HEK293 (cell line): ENCODE measurements at regions not wholly inside any gene's neighbourhood (a gene's known extent, or its start where the extent isn't known, plus 50 kb on each side); places are given as distances from the start of the nearest gene placed in this dataset.

Source experiments
- CTCF ChIA-PET: fragments of 350-600 bp; formaldehyde crosslinking; extraction: SDS; loops from one replicate; lab custom pipeline; 2021; ENCODE audit warnings: antibody characterized with exemption; lab: Yijun Ruan, JAX
- POLR2A ChIA-PET: fragments of 300-600 bp; formaldehyde crosslinking; extraction: SDS; loops from one replicate; lab custom pipeline; 2020; ENCODE audit warnings: antibody characterized with exemption, inconsistent platforms; lab: Yijun Ruan, JAX
- H3K27ac ChIP-seq: fragments of 200-500 bp; sonication (Bioruptor generic); 2 replicates; pipeline ENCODE4 v1.5.1; 2014; ENCODE audit warnings: low read depth, low read length, control low read depth, inconsistent platforms; ENCODE audit errors: extremely low read depth
- H3K36me3 ChIP-seq, 2 experiments: fragments of 200-500 bp in 1 of 2; sonication (Bioruptor generic) in 1 of 2; 1 replicate in 1 of 2; 2 replicates in 1 of 2; pipeline ENCODE4 v1.5.1; 2014 to 2017; ENCODE audit warnings: inconsistent platforms in 2 of 2, low read length in 2 of 2; ENCODE audit not compliant: control insufficient read depth in 2 of 2, insufficient read depth in 1 of 2
- H3K4me1 ChIP-seq: fragments of 200-500 bp; sonication (Bioruptor generic); 2 replicates; pipeline ENCODE4 v1.5.1; 2014; ENCODE audit warnings: mild to moderate bottlenecking, low read length, inconsistent platforms; ENCODE audit not compliant: control insufficient read depth, insufficient read depth
- H3K4me3 ChIP-seq: 2 replicates; pipeline ENCODE4 v1.5.1; 2011; ENCODE audit warnings: low read depth, mild to moderate bottlenecking, control low read depth, low read length, moderate library complexity
- H3K9me3 ChIP-seq: fragments of 200-500 bp; sonication (Bioruptor generic); 2 replicates; pipeline ENCODE4 v1.5.1; 2014; ENCODE audit warnings: low read depth, low read length, inconsistent platforms; ENCODE audit not compliant: control insufficient read depth, insufficient read depth
- BCL11B ChIP-seq: fragments of 450-650 bp; formaldehyde crosslinking; IDR thresholded peaks from 2 replicates; pipeline ENCODE4 v1.5.1; 2016; ENCODE audit warnings: low read depth, missing biosample characterization, missing genetic modification characterization
- KLF10 ChIP-seq: fragments of 450-650 bp; IDR thresholded peaks from 2 replicates; pipeline ENCODE4 v1.5.1; 2018; ENCODE audit warnings: missing biosample characterization, mild to moderate bottlenecking, missing genetic modification characterization
- RBAK ChIP-seq: fragments of 450-650 bp; formaldehyde crosslinking; IDR thresholded peaks from 2 replicates; pipeline ENCODE4 v1.5.1; 2016; ENCODE audit warnings: missing biosample characterization, missing genetic modification characterization
- YY1 ChIP-seq: fragments of 450-650 bp; formaldehyde crosslinking; IDR thresholded peaks from 2 replicates; pipeline ENCODE4 v1.5.1; 2018; ENCODE audit warnings: missing biosample characterization, missing genetic modification characterization
- ZBTB48 ChIP-seq: fragments of 450-650 bp; formaldehyde crosslinking; IDR thresholded peaks from 2 replicates; pipeline ENCODE4 v1.5.1; 2016; ENCODE audit warnings: missing biosample characterization, missing genetic modification characterization
- ZFP41 ChIP-seq: fragments of 450-650 bp; formaldehyde crosslinking; IDR thresholded peaks from 2 replicates; pipeline ENCODE4 v1.5.1; 2016; ENCODE audit warnings: missing biosample characterization, missing genetic modification characterization, borderline replicate concordance
- ZNF155 ChIP-seq: fragments of 450-650 bp; formaldehyde crosslinking; IDR thresholded peaks from 2 replicates; pipeline ENCODE4 v1.5.1; 2016; ENCODE audit warnings: missing biosample characterization, missing genetic modification characterization
- ZNF426 ChIP-seq: fragments of 450-650 bp; formaldehyde crosslinking; IDR thresholded peaks from 2 replicates; pipeline ENCODE4 v1.5.1; 2017; ENCODE audit warnings: missing biosample characterization, missing genetic modification characterization, mild to moderate bottlenecking, inconsistent platforms, moderate library complexity
- ZNF473 ChIP-seq: fragments of 450-650 bp; formaldehyde crosslinking; IDR thresholded peaks from 2 replicates; pipeline ENCODE4 v1.5.1; 2017; ENCODE audit warnings: missing biosample characterization, missing genetic modification characterization
- ZNF529 ChIP-seq: fragments of 450-650 bp; formaldehyde crosslinking; IDR thresholded peaks from 2 replicates; pipeline ENCODE4 v1.5.1; 2017; ENCODE audit warnings: missing genetic modification characterization, missing biosample characterization; ENCODE audit not compliant: insufficient replicate concordance
- ZNF544 ChIP-seq: fragments of 450-650 bp; formaldehyde crosslinking; IDR thresholded peaks from 2 replicates; pipeline ENCODE4 v1.5.0; 2017; ENCODE audit warnings: missing biosample characterization, missing genetic modification characterization
- ZNF596 ChIP-seq: fragments of 450-650 bp; IDR thresholded peaks from 2 replicates; pipeline ENCODE4 v1.5.0; 2018; ENCODE audit warnings: missing biosample characterization, mild to moderate bottlenecking, missing genetic modification characterization, moderate library complexity
- ZNF677 ChIP-seq: fragments of 450-650 bp; IDR thresholded peaks from 2 replicates; pipeline ENCODE4 v1.5.0; 2018; ENCODE audit warnings: missing biosample characterization, mild to moderate bottlenecking, missing genetic modification characterization, moderate library complexity
- ZNF792 ChIP-seq: fragments of 450-650 bp; formaldehyde crosslinking; IDR thresholded peaks from 2 replicates; pipeline ENCODE4 v1.5.1; 2016; ENCODE audit warnings: missing biosample characterization, missing genetic modification characterization
- ZNF837 ChIP-seq: fragments of 450-650 bp; formaldehyde crosslinking; IDR thresholded peaks from 2 replicates; pipeline ENCODE4 v1.5.1; 2016; ENCODE audit warnings: missing biosample characterization, missing genetic modification characterization
- TF ChIP-seq, protein P1 (sequence below): fragments of 450-650 bp; formaldehyde crosslinking; optimal IDR thresholded peaks from 2 replicates; pipeline ENCODE3; 2016; ENCODE audit warnings: missing biosample characterization, mild to moderate bottlenecking, missing genetic modification characterization
- TF ChIP-seq, protein P2 (sequence below): fragments of 450-650 bp; formaldehyde crosslinking; IDR thresholded peaks from 2 replicates; pipeline ENCODE4 v1.5.1; 2016; ENCODE audit warnings: missing biosample characterization, missing genetic modification characterization
- TF ChIP-seq, protein P3 (sequence below): fragments of 450-650 bp; formaldehyde crosslinking; IDR thresholded peaks from 2 replicates; pipeline ENCODE4 v1.5.1; 2016; ENCODE audit warnings: missing biosample characterization, missing genetic modification characterization
- TF ChIP-seq, protein P4 (sequence below): fragments of 450-650 bp; IDR thresholded peaks from 2 replicates; pipeline ENCODE4 v1.5.1; 2018; ENCODE audit warnings: missing biosample characterization, mild to moderate bottlenecking, missing genetic modification characterization
- TF ChIP-seq, protein P5 (sequence below): fragments of 450-650 bp; formaldehyde crosslinking; IDR thresholded peaks from 2 replicates; pipeline ENCODE4 v1.5.1; 2016; ENCODE audit warnings: missing biosample characterization, missing genetic modification characterization

DNA sequence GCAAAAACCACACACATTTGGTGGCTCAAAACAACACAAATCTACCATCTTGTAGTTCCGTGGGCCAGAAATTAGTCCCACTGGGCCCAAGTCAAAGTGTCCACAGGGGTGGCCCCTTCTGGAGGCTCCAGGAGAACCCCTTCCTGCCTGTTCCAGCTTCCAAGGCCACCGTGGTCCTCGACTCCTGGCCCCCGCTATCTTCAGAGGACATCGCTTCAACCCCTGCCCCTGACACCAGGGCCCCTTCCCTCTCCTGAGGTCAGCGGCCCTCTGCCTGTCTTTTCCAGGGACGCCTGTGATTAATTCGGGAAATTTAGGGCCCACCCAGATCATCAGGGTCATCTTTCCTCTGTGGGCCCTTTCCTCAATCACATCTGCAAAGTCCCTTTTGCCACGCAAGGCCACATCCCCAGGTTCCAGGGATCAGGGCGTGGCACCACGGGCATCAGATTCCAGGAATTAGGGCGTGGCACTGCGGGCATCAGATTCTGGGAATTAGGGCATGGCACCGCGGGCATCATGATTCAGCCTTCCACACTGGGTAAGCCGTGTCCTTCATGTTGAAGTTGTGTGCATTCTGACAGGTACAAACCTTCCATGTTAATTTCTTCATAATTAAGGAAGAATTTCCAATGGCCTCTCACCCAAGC is 59.9 kb upstream of the SMOC2 start:
- no peak overlapping the region for H3K4me3 ChIP-seq
- no peaks in the 10 kb centered on the region for H3K4me1 ChIP-seq
- CTCF ChIA-PET = no interaction called here
- no peaks in the 10 kb centered on the region for H3K36me3 ChIP-seq
- no peak for TF ChIP-seq KLF10 (tag by site-specific recombination)
- TF ChIP-seq, protein P1, sequence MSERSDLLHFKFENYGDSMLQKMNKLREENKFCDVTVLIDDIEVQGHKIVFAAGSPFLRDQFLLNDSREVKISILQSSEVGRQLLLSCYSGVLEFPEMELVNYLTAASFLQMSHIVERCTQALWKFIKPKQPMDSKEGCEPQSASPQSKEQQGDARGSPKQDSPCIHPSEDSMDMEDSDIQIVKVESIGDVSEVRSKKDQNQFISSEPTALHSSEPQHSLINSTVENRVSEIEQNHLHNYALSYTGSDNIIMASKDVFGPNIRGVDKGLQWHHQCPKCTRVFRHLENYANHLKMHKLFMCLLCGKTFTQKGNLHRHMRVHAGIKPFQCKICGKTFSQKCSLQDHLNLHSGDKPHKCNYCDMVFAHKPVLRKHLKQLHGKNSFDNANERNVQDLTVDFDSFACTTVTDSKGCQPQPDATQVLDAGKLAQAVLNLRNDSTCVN = no peak
- TF ChIP-seq, protein P2, sequence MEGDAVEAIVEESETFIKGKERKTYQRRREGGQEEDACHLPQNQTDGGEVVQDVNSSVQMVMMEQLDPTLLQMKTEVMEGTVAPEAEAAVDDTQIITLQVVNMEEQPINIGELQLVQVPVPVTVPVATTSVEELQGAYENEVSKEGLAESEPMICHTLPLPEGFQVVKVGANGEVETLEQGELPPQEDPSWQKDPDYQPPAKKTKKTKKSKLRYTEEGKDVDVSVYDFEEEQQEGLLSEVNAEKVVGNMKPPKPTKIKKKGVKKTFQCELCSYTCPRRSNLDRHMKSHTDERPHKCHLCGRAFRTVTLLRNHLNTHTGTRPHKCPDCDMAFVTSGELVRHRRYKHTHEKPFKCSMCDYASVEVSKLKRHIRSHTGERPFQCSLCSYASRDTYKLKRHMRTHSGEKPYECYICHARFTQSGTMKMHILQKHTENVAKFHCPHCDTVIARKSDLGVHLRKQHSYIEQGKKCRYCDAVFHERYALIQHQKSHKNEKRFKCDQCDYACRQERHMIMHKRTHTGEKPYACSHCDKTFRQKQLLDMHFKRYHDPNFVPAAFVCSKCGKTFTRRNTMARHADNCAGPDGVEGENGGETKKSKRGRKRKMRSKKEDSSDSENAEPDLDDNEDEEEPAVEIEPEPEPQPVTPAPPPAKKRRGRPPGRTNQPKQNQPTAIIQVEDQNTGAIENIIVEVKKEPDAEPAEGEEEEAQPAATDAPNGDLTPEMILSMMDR (tag by site-specific recombination) = no peak
- TF ChIP-seq, protein P3, sequence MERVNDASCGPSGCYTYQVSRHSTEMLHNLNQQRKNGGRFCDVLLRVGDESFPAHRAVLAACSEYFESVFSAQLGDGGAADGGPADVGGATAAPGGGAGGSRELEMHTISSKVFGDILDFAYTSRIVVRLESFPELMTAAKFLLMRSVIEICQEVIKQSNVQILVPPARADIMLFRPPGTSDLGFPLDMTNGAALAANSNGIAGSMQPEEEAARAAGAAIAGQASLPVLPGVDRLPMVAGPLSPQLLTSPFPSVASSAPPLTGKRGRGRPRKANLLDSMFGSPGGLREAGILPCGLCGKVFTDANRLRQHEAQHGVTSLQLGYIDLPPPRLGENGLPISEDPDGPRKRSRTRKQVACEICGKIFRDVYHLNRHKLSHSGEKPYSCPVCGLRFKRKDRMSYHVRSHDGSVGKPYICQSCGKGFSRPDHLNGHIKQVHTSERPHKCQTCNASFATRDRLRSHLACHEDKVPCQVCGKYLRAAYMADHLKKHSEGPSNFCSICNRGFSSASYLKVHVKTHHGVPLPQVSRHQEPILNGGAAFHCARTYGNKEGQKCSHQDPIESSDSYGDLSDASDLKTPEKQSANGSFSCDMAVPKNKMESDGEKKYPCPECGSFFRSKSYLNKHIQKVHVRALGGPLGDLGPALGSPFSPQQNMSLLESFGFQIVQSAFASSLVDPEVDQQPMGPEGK (tag by site-specific recombination) = no peak
- TF ChIP-seq, protein P4, sequence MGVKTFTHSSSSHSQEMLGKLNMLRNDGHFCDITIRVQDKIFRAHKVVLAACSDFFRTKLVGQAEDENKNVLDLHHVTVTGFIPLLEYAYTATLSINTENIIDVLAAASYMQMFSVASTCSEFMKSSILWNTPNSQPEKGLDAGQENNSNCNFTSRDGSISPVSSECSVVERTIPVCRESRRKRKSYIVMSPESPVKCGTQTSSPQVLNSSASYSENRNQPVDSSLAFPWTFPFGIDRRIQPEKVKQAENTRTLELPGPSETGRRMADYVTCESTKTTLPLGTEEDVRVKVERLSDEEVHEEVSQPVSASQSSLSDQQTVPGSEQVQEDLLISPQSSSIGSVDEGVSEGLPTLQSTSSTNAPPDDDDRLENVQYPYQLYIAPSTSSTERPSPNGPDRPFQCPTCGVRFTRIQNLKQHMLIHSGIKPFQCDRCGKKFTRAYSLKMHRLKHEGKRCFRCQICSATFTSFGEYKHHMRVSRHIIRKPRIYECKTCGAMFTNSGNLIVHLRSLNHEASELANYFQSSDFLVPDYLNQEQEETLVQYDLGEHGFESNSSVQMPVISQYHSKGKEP = no peak
- no peak for TF ChIP-seq ZNF677 (tag by site-specific recombination)
- no peak for TF ChIP-seq RBAK (tag by site-specific recombination)
- no peak for TF ChIP-seq ZFP41 (tag by site-specific recombination)
- no peak for TF ChIP-seq ZNF837 (tag by site-specific recombination)
- TF ChIP-seq ZNF596 (tag by site-specific recombination) = no peak
- no peak for TF ChIP-seq ZNF473
- TF ChIP-seq, protein P5, sequence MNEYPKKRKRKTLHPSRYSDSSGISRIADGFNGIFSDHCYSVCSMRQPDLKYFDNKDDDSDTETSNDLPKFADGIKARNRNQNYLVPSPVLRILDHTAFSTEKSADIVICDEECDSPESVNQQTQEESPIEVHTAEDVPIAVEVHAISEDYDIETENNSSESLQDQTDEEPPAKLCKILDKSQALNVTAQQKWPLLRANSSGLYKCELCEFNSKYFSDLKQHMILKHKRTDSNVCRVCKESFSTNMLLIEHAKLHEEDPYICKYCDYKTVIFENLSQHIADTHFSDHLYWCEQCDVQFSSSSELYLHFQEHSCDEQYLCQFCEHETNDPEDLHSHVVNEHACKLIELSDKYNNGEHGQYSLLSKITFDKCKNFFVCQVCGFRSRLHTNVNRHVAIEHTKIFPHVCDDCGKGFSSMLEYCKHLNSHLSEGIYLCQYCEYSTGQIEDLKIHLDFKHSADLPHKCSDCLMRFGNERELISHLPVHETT (tag by site-specific recombination) = no peak
- TF ChIP-seq BCL11B (tag by site-specific recombination) = no peak
- TF ChIP-seq ZBTB48 (tag by site-specific recombination) = no peak
- TF ChIP-seq ZNF544 (tag by site-specific recombination) = no peak
- no peak for TF ChIP-seq ZNF155 (tag by site-specific recombination)
- TF ChIP-seq ZNF529 (tag by site-specific recombination) = no peak
- TF ChIP-seq ZNF426 (tag by site-specific recombination) = no peak
- no peak for TF ChIP-seq YY1 (tag by site-specific recombination)
- TF ChIP-seq ZNF792 (tag by site-specific recombination) = no peak
- POLR2A ChIA-PET = no interaction called here
- H3K9me3 ChIP-seq = no peaks in the 10 kb centered on the region
- no peak overlapping the region for H3K27ac ChIP-seq
